HEK293 (cell line): ENCODE measurements at regions not wholly inside any gene's neighbourhood (a gene's known extent, or its start where the extent isn't known, plus 50 kb on each side); places are given as distances from the start of the nearest gene placed in this dataset.

Experiments
- CTCF ChIA-PET: fragments of 350-600 bp; formaldehyde crosslinking; extraction: SDS; loops from one replicate; lab custom pipeline; 2021; ENCODE audit warnings: antibody characterized with exemption; lab: Yijun Ruan, JAX
- POLR2A ChIA-PET: fragments of 300-600 bp; formaldehyde crosslinking; extraction: SDS; loops from one replicate; lab custom pipeline; 2020; ENCODE audit warnings: antibody characterized with exemption, inconsistent platforms; lab: Yijun Ruan, JAX
- H3K27ac ChIP-seq: fragments of 200-500 bp; sonication (Bioruptor generic); 2 replicates; pipeline ENCODE4 v1.5.1; 2014; ENCODE audit warnings: low read depth, low read length, control low read depth, inconsistent platforms; ENCODE audit errors: extremely low read depth
- H3K36me3 ChIP-seq, 2 experiments: fragments of 200-500 bp in 1 of 2; sonication (Bioruptor generic) in 1 of 2; 1 replicate in 1 of 2; 2 replicates in 1 of 2; pipeline ENCODE4 v1.5.1; 2014 to 2017; ENCODE audit warnings: inconsistent platforms in 2 of 2, low read length in 2 of 2; ENCODE audit not compliant: control insufficient read depth in 2 of 2, insufficient read depth in 1 of 2
- H3K4me1 ChIP-seq: fragments of 200-500 bp; sonication (Bioruptor generic); 2 replicates; pipeline ENCODE4 v1.5.1; 2014; ENCODE audit warnings: mild to moderate bottlenecking, low read length, inconsistent platforms; ENCODE audit not compliant: control insufficient read depth, insufficient read depth
- H3K4me3 ChIP-seq: 2 replicates; pipeline ENCODE4 v1.5.1; 2011; ENCODE audit warnings: low read depth, mild to moderate bottlenecking, control low read depth, low read length, moderate library complexity
- H3K9me3 ChIP-seq: fragments of 200-500 bp; sonication (Bioruptor generic); 2 replicates; pipeline ENCODE4 v1.5.1; 2014; ENCODE audit warnings: low read depth, low read length, inconsistent platforms; ENCODE audit not compliant: control insufficient read depth, insufficient read depth
- CTCF ChIP-seq: fragments of 450-650 bp; formaldehyde crosslinking; IDR thresholded peaks from 2 replicates; pipeline ENCODE4 v1.5.1; 2016; ENCODE audit warnings: missing biosample characterization, missing genetic modification characterization
- KLF10 ChIP-seq: fragments of 450-650 bp; IDR thresholded peaks from 2 replicates; pipeline ENCODE4 v1.5.1; 2018; ENCODE audit warnings: missing biosample characterization, mild to moderate bottlenecking, missing genetic modification characterization
- SP2 ChIP-seq: fragments of 450-650 bp; formaldehyde crosslinking; IDR thresholded peaks from 2 replicates; pipeline ENCODE4 v1.5.1; 2016; ENCODE audit warnings: missing biosample characterization, missing genetic modification characterization
- TSHZ1 ChIP-seq: fragments of 450-650 bp; formaldehyde crosslinking; IDR thresholded peaks from 2 replicates; pipeline ENCODE4 v1.5.1; 2016; ENCODE audit warnings: missing biosample characterization, missing genetic modification characterization, borderline replicate concordance
- ZBTB20 ChIP-seq: fragments of 450-650 bp; formaldehyde crosslinking; IDR thresholded peaks from 2 replicates; pipeline ENCODE4 v1.5.1; 2016; ENCODE audit warnings: missing biosample characterization, missing genetic modification characterization
- ZBTB21 ChIP-seq: fragments of 450-650 bp; formaldehyde crosslinking; IDR thresholded peaks from 2 replicates; pipeline ENCODE4 v1.5.1; 2017; ENCODE audit warnings: missing biosample characterization, missing genetic modification characterization
- ZBTB44 ChIP-seq: fragments of 450-650 bp; IDR thresholded peaks from 2 replicates; pipeline ENCODE4 v1.5.1; 2018; ENCODE audit warnings: missing biosample characterization, mild to moderate bottlenecking, missing genetic modification characterization
- ZBTB8A ChIP-seq: fragments of 450-650 bp; formaldehyde crosslinking; IDR thresholded peaks from 2 replicates; pipeline ENCODE4 v1.5.1; 2016; ENCODE audit warnings: missing biosample characterization, missing genetic modification characterization
- ZFP69B ChIP-seq: fragments of 450-650 bp; formaldehyde crosslinking; IDR thresholded peaks from 2 replicates; pipeline ENCODE4 v1.5.1; 2016; ENCODE audit warnings: missing biosample characterization, missing genetic modification characterization
- ZNF146 ChIP-seq: fragments of 450-650 bp; formaldehyde crosslinking; IDR thresholded peaks from 2 replicates; pipeline ENCODE4 v1.5.1; 2016; ENCODE audit warnings: missing biosample characterization, missing genetic modification characterization
- ZNF174 ChIP-seq: fragments of 450-650 bp; formaldehyde crosslinking; IDR thresholded peaks from 2 replicates; pipeline ENCODE4 v1.5.0; 2017; ENCODE audit warnings: missing biosample characterization, mild to moderate bottlenecking, missing genetic modification characterization
- ZNF184 ChIP-seq: fragments of 450-650 bp; IDR thresholded peaks from 2 replicates; pipeline ENCODE4 v1.5.1; 2018; ENCODE audit warnings: missing biosample characterization, mild to moderate bottlenecking, missing genetic modification characterization
- ZNF274 ChIP-seq, 2 experiments: fragments of 200-500 bp in 1 of 2; fragments of 450-650 bp in 1 of 2; sonication (Bioruptor generic) in 1 of 2; formaldehyde crosslinking in 1 of 2; IDR thresholded peaks; 2 replicates each; pipeline versions ENCODE4 v1.5.1 to v1.6.1; 2014 to 2016; ENCODE audit warnings: borderline replicate concordance in 1 of 2, inconsistent platforms in 1 of 2, low read length in 1 of 2, missing biosample characterization in 1 of 2, missing genetic modification characterization in 1 of 2
- ZNF280C ChIP-seq: fragments of 450-650 bp; formaldehyde crosslinking; IDR thresholded peaks from 2 replicates; pipeline ENCODE4 v1.5.1; 2016; ENCODE audit warnings: missing biosample characterization, missing genetic modification characterization
- ZNF292 ChIP-seq: fragments of 450-650 bp; formaldehyde crosslinking; IDR thresholded peaks from 2 replicates; pipeline ENCODE4 v1.5.1; 2016; ENCODE audit warnings: low read depth, missing biosample characterization, missing genetic modification characterization, borderline replicate concordance
- ZNF335 ChIP-seq: fragments of 450-650 bp; formaldehyde crosslinking; conservative IDR thresholded peaks from 2 replicates; pipeline ENCODE4 v1.5.1; 2016; ENCODE audit warnings: missing biosample characterization, missing genetic modification characterization
- ZNF354C ChIP-seq: fragments of 450-650 bp; formaldehyde crosslinking; IDR thresholded peaks from 2 replicates; pipeline ENCODE4 v1.5.1; 2016; ENCODE audit warnings: missing biosample characterization, missing genetic modification characterization, low read depth, borderline replicate concordance
- ZNF561 ChIP-seq: fragments of 450-650 bp; IDR thresholded peaks from 2 replicates; pipeline ENCODE4 v1.5.1; 2018; ENCODE audit warnings: missing biosample characterization, missing genetic modification characterization, borderline replicate concordance
- ZNF600 ChIP-seq: fragments of 450-650 bp; formaldehyde crosslinking; IDR thresholded peaks from 2 replicates; pipeline ENCODE4 v1.5.1; 2016; ENCODE audit warnings: missing biosample characterization, missing genetic modification characterization
- ZNF670 ChIP-seq: fragments of 450-650 bp; formaldehyde crosslinking; IDR thresholded peaks from 2 replicates; pipeline ENCODE4 v1.5.1; 2016; ENCODE audit warnings: missing biosample characterization, missing genetic modification characterization, low read depth
- ZNF776 ChIP-seq: fragments of 450-650 bp; formaldehyde crosslinking; IDR thresholded peaks from 2 replicates; pipeline ENCODE4 v1.5.0; 2017; ENCODE audit warnings: missing biosample characterization, missing genetic modification characterization, borderline replicate concordance
- ZNF785 ChIP-seq: fragments of 450-650 bp; formaldehyde crosslinking; IDR thresholded peaks from 2 replicates; pipeline ENCODE4 v1.5.1; 2016; ENCODE audit warnings: missing biosample characterization, missing genetic modification characterization

GRCh38 chr3:116905334-116905733, 195.8 kb downstream of the TUSC7 start (continued):
- no peak for TF ChIP-seq ZNF776 (tag by site-specific recombination)
- TF ChIP-seq SP2 (tag by site-specific recombination) = no peak
- no peak for TF ChIP-seq KLF10 (tag by site-specific recombination)
- no peak for TF ChIP-seq ZNF354C (tag by site-specific recombination)
- TF ChIP-seq ZNF670 (tag by site-specific recombination) = no peak
- TF ChIP-seq, all 188 proteins: peak for 0

GRCh38 chr3:116905794-116906193, 196.2 kb downstream of the TUSC7 start:
- Histone ChIP-seq H3K27ac (no peak overlapping the region), H3K4me1 (no peaks in the 10 kb centered on the region), H3K4me3 (no peak overlapping the region), H3K9me3 (no peaks in the 10 kb centered on the region), H3K36me3 (no peaks in the 10 kb centered on the region)
- ChIA-PET CTCF (no interaction called here), POLR2A (no interaction called here)
- TF ChIP-seq TSHZ1 (tag by site-specific recombination) = no peak
- no peak for TF ChIP-seq ZNF292 (tag by site-specific recombination)
- TF ChIP-seq ZFP69B (tag by site-specific recombination) = no peak
- no peak for TF ChIP-seq ZNF184 (tag by site-specific recombination)
- TF ChIP-seq CTCF (tag by site-specific recombination) = no peak
- TF ChIP-seq ZNF600 (tag by site-specific recombination) = no peak

- Histone ChIP-seq H3K36me3 (no peaks in the 10 kb centered on the region), H3K4me1 (no peaks in the 10 kb centered on the region), H3K9me3 (no peaks in the 10 kb centered on the region), H3K27ac (no peak overlapping the region), H3K4me3 (no peak overlapping the region)
- POLR2A ChIA-PET = no interaction called here
- CTCF ChIA-PET = no interaction called here
- TF ChIP-seq ZBTB8A (tag by site-specific recombination) (no peak), ZNF146 (tag by site-specific recombination) (no peak), ZNF174 (tag by site-specific recombination) (no peak), ZNF335 (tag by site-specific recombination) (no peak), ZNF785 (no peak), ZNF274 (IDR thresholded peaks at IDR 0.05; ENCODE audit: low read length) (no peak), ZNF274 (tag by site-specific recombination; IDR thresholded peaks at IDR 0.05; ENCODE audit: borderline replicate concordance) (no peak), SP2 (tag by site-specific recombination) (no peak), ZBTB44 (tag by site-specific recombination) (no peak), ZBTB21 (tag by site-specific recombination) (no peak), ZBTB20 (tag by site-specific recombination) (no peak), ZNF292 (tag by site-specific recombination) (no peak), ZNF280C (no peak), ZNF561 (no peak)
Measured at GRCh38 chr3:116912116-116912515, 202.5 kb downstream of the TUSC7 start.
